H9 (cell line): ENCODE measurements at regions not wholly inside any gene's neighbourhood (a gene's known extent, or its start where the extent isn't known, plus 50 kb on each side); places are given as distances from the start of the nearest gene placed in this dataset.

Source experiments
- DNase-seq: peaks from one replicate; pipeline ENCODE4 v3.0.0-alpha.2; 2017
- H2AFZ ChIP-seq: one replicate; pipeline ENCODE4 v1.6.1; 2013; ENCODE audit warnings: mild to moderate bottlenecking, low read length, control low read depth, moderate library complexity
- H2AK5ac ChIP-seq: 2 replicates; pipeline ENCODE4 v1.6.1; 2013; ENCODE audit warnings: low read length, control low read depth, mixed read lengths; ENCODE audit not compliant: insufficient read length
- H2BK120ac ChIP-seq: one replicate; pipeline ENCODE4 v1.6.1; 2013; ENCODE audit warnings: low read depth, mild to moderate bottlenecking, low read length, control low read depth, inconsistent platforms; ENCODE audit not compliant: poor library complexity, severe bottlenecking
- H2BK12ac ChIP-seq: 2 replicates; pipeline ENCODE4 v1.6.1; 2013; ENCODE audit warnings: low read length, control low read depth, mixed read lengths, low read depth; ENCODE audit not compliant: insufficient read length
- H2BK15ac ChIP-seq: 2 replicates; pipeline ENCODE4 v1.6.1; 2013; ENCODE audit warnings: low read depth, low read length, control low read depth
- H2BK20ac ChIP-seq: one replicate; pipeline ENCODE4 v1.6.1; 2013; ENCODE audit warnings: low read depth, mild to moderate bottlenecking, low read length, control low read depth, inconsistent platforms; ENCODE audit not compliant: poor library complexity, severe bottlenecking
- H2BK5ac ChIP-seq: 2 replicates; pipeline ENCODE4 v1.6.1; 2013; ENCODE audit warnings: low read length, control low read depth, mixed read lengths; ENCODE audit not compliant: insufficient read length
- H3K14ac ChIP-seq: 2 replicates; pipeline ENCODE4 v1.6.1; 2013; ENCODE audit warnings: low read length, control low read depth; ENCODE audit not compliant: insufficient read depth
- H3K18ac ChIP-seq: 2 replicates; pipeline ENCODE4 v1.6.1; 2013; ENCODE audit warnings: low read depth, mild to moderate bottlenecking, mixed read lengths, low read length, control low read depth; ENCODE audit not compliant: insufficient read length
- H3K23ac ChIP-seq: 2 replicates; pipeline ENCODE4 v1.6.1; 2013; ENCODE audit warnings: low read length, control low read depth, mixed read lengths, low read depth; ENCODE audit not compliant: insufficient read length
- H3K23me2 ChIP-seq: 2 replicates; pipeline ENCODE4 v1.6.1; 2013; ENCODE audit warnings: low read depth, mild to moderate bottlenecking, mixed read lengths, low read length, control low read depth; ENCODE audit not compliant: insufficient read length, poor library complexity, severe bottlenecking
- H3K27ac ChIP-seq: 2 replicates; pipeline ENCODE4 v1.5.1; 2013; ENCODE audit warnings: low read length, control low read depth, mixed read lengths, low read depth; ENCODE audit not compliant: insufficient read length
- H3K27me3 ChIP-seq: 2 replicates; pipeline ENCODE4 v1.6.1; 2013; ENCODE audit warnings: low read length, control low read depth, inconsistent platforms; ENCODE audit not compliant: insufficient read depth
- H3K4ac ChIP-seq: 2 replicates; pipeline ENCODE4 v1.6.1; 2013; ENCODE audit warnings: low read depth, mild to moderate bottlenecking, control low read depth, inconsistent platforms, low read length, moderate library complexity
- H3K4me1 ChIP-seq: 2 replicates; pipeline ENCODE4 v1.6.1; 2013; ENCODE audit warnings: low read length, control low read depth, inconsistent platforms; ENCODE audit not compliant: insufficient read depth
- H3K4me2 ChIP-seq: 2 replicates; pipeline ENCODE4 v1.6.1; 2013; ENCODE audit warnings: low read length, control low read depth, mixed read lengths; ENCODE audit not compliant: insufficient read length, insufficient read depth
- H3K56ac ChIP-seq: 2 replicates; pipeline ENCODE4 v1.6.1; 2013; ENCODE audit warnings: low read depth, mild to moderate bottlenecking, mixed read lengths, low read length, control low read depth; ENCODE audit not compliant: insufficient read length
- H3K79me1 ChIP-seq: 2 replicates; pipeline ENCODE4 v1.6.1; 2013; ENCODE audit warnings: low read depth, mild to moderate bottlenecking, moderate library complexity, low read length, control low read depth, inconsistent platforms; ENCODE audit not compliant: insufficient read depth, poor library complexity, severe bottlenecking
- H3K79me2 ChIP-seq: 2 replicates; pipeline ENCODE4 v1.6.1; 2013; ENCODE audit warnings: low read length, control low read depth, inconsistent platforms; ENCODE audit not compliant: insufficient read depth
- H3K9ac ChIP-seq: 2 replicates; pipeline ENCODE4 v1.6.1; 2013; ENCODE audit warnings: low read length, control low read depth, mixed read lengths; ENCODE audit not compliant: insufficient read length; ENCODE audit errors: extremely low read depth
- H3K9me3 ChIP-seq: one replicate; pipeline ENCODE4 v1.6.1; 2013; ENCODE audit warnings: low read depth, low read length, inconsistent platforms; ENCODE audit not compliant: control insufficient read depth
- H3T11ph ChIP-seq: one replicate; pipeline ENCODE4 v1.6.1; 2013; ENCODE audit warnings: mild to moderate bottlenecking, low read length, control low read depth, inconsistent platforms
- H4K20me1 ChIP-seq: one replicate; pipeline ENCODE4 v1.6.1; 2013; ENCODE audit not compliant: control insufficient read depth, insufficient read length, insufficient read depth
- H4K5ac ChIP-seq: 2 replicates; pipeline ENCODE4 v1.6.1; 2013; ENCODE audit warnings: low read depth, mild to moderate bottlenecking, mixed read lengths, low read length, control low read depth; ENCODE audit not compliant: insufficient read length
- H4K8ac ChIP-seq: replicated peaks from 2 replicates; pipeline ENCODE4 v1.6.1; 2013; ENCODE audit warnings: low read length, control low read depth, mixed read lengths, low read depth; ENCODE audit not compliant: insufficient read length
- H4K91ac ChIP-seq: 2 replicates; pipeline ENCODE4 v1.6.1; 2013; ENCODE audit warnings: low read depth, mild to moderate bottlenecking, moderate library complexity, mixed read lengths, low read length, control low read depth; ENCODE audit not compliant: insufficient read length
- H3K27ac Mint-ChIP-seq, 3 experiments: 2 replicates in 2 of 3; 3 replicates in 1 of 3; pipeline ENCODE4 v1.8.0; 2020 to 2021; ENCODE audit warnings: mixed read lengths in 3 of 3, mild to moderate bottlenecking in 1 of 3, moderate library complexity in 1 of 3
- H3K27me3 Mint-ChIP-seq: 2 replicates; pipeline ENCODE4 v1.8.0; 2021; ENCODE audit warnings: low read depth, mild to moderate bottlenecking, moderate library complexity, mixed read lengths
- H3K36me3 Mint-ChIP-seq, 3 experiments: 2 replicates in 2 of 3; 3 replicates in 1 of 3; pipeline ENCODE4 v1.8.0; 2020 to 2021; ENCODE audit warnings: low read depth in 3 of 3, mixed read lengths in 3 of 3; ENCODE audit not compliant: insufficient read depth in 1 of 3
- H3K4me1 Mint-ChIP-seq, 2 experiments: 2 replicates each; pipeline ENCODE4 v1.8.0; 2020; ENCODE audit warnings: mixed read lengths in 2 of 2
- H3K4me3 Mint-ChIP-seq, 2 experiments: 2 replicates in 1 of 2; 3 replicates in 1 of 2; pipeline ENCODE4 v1.8.0; 2020 to 2021; ENCODE audit warnings: mild to moderate bottlenecking in 2 of 2, mixed read lengths in 2 of 2, moderate library complexity in 1 of 2
- H3K9me3 Mint-ChIP-seq, 2 experiments: 2 replicates in 1 of 2; 3 replicates in 1 of 2; pipeline ENCODE4 v1.8.0; 2020; ENCODE audit warnings: mild to moderate bottlenecking in 2 of 2, mixed read lengths in 2 of 2, moderate library complexity in 1 of 2
- WGBS: extraction: QIAGEN DNeasy Blood & Tissue Kit; methylation state at CpG from one replicate; pipeline ENCODE4 v1.1.7; 2013; ENCODE audit warnings: missing lambda C conversion rate, low lambda C conversion rate, mixed read lengths; ENCODE audit not compliant: insufficient read length; ENCODE audit errors: extremely low coverage; 5-methylcytosine and 5-hydroxymethylcytosine counted together
- TF ChIP-seq, protein P1 (sequence below): fragments of 200-600 bp; sonication (generic); conservative IDR thresholded peaks from 3 replicates; pipeline ENCODE4 v1.8.0; 2021; ENCODE audit warnings: antibody characterized with exemption, mild to moderate bottlenecking

DNA sequence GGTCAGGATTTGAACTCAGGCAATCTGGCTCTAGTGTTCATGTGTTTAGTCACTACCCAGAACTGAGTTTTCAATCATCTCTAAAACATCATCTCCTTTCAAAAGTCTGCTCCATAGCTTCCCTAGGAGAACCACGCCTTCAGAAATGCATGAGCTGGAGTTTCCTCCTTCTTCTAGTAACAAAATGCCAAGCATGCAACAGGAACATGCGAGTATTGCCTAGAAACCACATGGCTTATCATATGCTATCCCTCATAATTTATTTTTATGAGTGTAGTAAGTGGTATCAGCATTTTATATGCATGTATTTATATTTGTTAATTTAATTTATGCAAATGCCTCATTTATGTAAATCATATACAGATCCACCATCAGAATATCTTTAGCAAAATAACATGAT lies 170.9 kb downstream of the RAB11FIP2 start:
- no peak overlapping the region for H3T11ph ChIP-seq
- H3K79me2 ChIP-seq = no peaks in the 10 kb centered on the region
- H2BK15ac ChIP-seq = no peak overlapping the region
- H3K4me3 Mint-ChIP-seq = no peak overlapping the region
- no peak overlapping the region for H3K9ac ChIP-seq
- no CpG with 5 or more reads among the region's 2 CpGs for WGBS
- H2AFZ ChIP-seq = no peak overlapping the region
- H3K36me3 Mint-ChIP-seq = no peaks in the 10 kb centered on the region
- H2BK120ac ChIP-seq = no peak overlapping the region
- no peaks in the 10 kb centered on the region for H3K79me1 ChIP-seq
- no peak overlapping the region for H3K4ac ChIP-seq
- H3K23ac ChIP-seq = no peak overlapping the region
- H3K4me1 ChIP-seq = no peaks in the 10 kb centered on the region
- H2AK5ac ChIP-seq = no peak overlapping the region
- H3K27ac ChIP-seq = no peak overlapping the region
- no peak overlapping the region for H2BK20ac ChIP-seq
- no peak overlapping the region for H3K14ac ChIP-seq
- H3K4me1 Mint-ChIP-seq = peaks cover 4 to 9% of the 10 kb centered on the region in 2 experiments; a peak in 3 of 4 replicates
- H4K91ac ChIP-seq = no peak overlapping the region
- H4K20me1 ChIP-seq = no peaks in the 10 kb centered on the region
- H3K27ac Mint-ChIP-seq = no peak overlapping the region
- H3K4me2 ChIP-seq = no peak overlapping the region
- H4K8ac ChIP-seq = no peak overlapping the region
- no peaks in the 10 kb centered on the region for H3K23me2 ChIP-seq
- no peaks in the 10 kb centered on the region; the same call in 1 of the 2 replicates for H3K27me3 Mint-ChIP-seq
- no peaks in the 10 kb centered on the region for H3K27me3 ChIP-seq
- no peak overlapping the region for H2BK12ac ChIP-seq
- no peak overlapping the region for H4K5ac ChIP-seq
- no peaks in the 10 kb centered on the region for H3K9me3 Mint-ChIP-seq
- TF ChIP-seq, protein P1, sequence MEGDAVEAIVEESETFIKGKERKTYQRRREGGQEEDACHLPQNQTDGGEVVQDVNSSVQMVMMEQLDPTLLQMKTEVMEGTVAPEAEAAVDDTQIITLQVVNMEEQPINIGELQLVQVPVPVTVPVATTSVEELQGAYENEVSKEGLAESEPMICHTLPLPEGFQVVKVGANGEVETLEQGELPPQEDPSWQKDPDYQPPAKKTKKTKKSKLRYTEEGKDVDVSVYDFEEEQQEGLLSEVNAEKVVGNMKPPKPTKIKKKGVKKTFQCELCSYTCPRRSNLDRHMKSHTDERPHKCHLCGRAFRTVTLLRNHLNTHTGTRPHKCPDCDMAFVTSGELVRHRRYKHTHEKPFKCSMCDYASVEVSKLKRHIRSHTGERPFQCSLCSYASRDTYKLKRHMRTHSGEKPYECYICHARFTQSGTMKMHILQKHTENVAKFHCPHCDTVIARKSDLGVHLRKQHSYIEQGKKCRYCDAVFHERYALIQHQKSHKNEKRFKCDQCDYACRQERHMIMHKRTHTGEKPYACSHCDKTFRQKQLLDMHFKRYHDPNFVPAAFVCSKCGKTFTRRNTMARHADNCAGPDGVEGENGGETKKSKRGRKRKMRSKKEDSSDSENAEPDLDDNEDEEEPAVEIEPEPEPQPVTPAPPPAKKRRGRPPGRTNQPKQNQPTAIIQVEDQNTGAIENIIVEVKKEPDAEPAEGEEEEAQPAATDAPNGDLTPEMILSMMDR = no peak
- H3K9me3 ChIP-seq = no peaks in the 10 kb centered on the region
- no peak overlapping the region for H3K56ac ChIP-seq
- H3K18ac ChIP-seq = no peak overlapping the region
- no peak for DNase-seq
- no peak overlapping the region for H2BK5ac ChIP-seq
